Memory B cell (primary cell): ENCODE measurements at regions not wholly inside any gene's neighbourhood (a gene's known extent, or its start where the extent isn't known, plus 50 kb on each side); places are given as distances from the start of the nearest gene placed in this dataset.
A peak's percentile ranks its signal among the peaks of the same experiment; 100 is the strongest.
"Not testable (repeated sequence)": the region's sequence is repeated elsewhere in the genome, so short reads cannot be mapped to it uniquely, and the experiment has no call there.

Experiments used
- ATAC-seq: fragments of 150-1000 bp; cut with Tn5 transposase; 2 replicates; pipeline ENCODE4 v1.10.0; 2021; ENCODE audit warnings: low read depth, mild to moderate bottlenecking, moderate library complexity
- DNase-seq, 2 donors: peaks; one replicate each; pipeline ENCODE4 v3.0.0; 2022; ENCODE audit warnings: low spot score in 2 of 2
- H3K27ac Mint-ChIP-seq: one replicate; pipeline ENCODE4 v1.8.0; 2022; ENCODE audit warnings: mild to moderate bottlenecking, moderate library complexity, mixed read lengths
- H3K27me3 Mint-ChIP-seq: one replicate; pipeline ENCODE4 v1.8.0; 2022; ENCODE audit warnings: mixed read lengths
- H3K36me3 Mint-ChIP-seq: one replicate; pipeline ENCODE4 v1.8.0; 2022; ENCODE audit warnings: mild to moderate bottlenecking, mixed read lengths
- H3K4me1 Mint-ChIP-seq: one replicate; pipeline ENCODE4 v1.8.0; 2022; ENCODE audit warnings: mixed read lengths
- H3K4me3 Mint-ChIP-seq: one replicate; pipeline ENCODE4 v1.8.0; 2022; ENCODE audit warnings: mild to moderate bottlenecking, moderate library complexity, mixed read lengths
- H3K9me3 Mint-ChIP-seq: one replicate; pipeline ENCODE4 v1.8.0; 2022; ENCODE audit warnings: mixed read lengths

DNA sequence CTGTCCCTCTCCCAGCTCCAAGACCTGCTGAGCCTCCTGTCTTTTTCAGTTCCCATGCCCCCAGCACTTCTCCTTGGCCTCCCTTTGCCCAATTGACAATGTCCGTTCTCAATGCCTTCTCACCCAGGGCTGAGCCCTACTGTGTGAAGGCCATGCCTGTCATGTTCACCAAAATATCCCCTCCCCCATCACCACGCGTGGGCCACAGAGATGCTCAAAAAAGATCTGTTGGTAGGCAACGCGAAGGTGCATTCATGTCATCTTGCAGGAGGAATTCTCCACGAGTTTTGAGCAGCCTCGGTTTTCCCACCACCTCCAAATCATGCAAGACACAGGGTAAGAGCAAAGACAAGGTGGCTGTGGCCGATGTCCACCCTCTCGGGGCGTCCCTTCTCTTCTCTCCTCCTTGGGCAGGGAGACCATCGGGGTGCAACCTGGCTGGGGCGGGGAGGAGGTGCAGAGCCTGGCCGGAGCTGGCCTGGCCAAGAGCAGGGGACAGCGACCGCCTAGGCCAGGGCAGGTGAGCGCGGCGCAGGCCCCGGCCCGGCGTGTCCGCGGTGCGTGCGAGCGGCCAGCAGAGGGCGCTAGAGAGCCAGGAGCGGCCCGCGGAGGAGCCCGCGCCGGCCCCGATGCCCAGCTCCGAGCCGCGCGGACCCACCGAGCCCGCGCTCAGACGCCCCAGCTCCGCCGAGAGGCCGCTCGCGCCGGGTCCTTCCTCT lies 56.3 kb upstream of the KRTAP5-11 start:
- peak; percentile 58 to 81 for DNase-seq
- H3K4me3 Mint-ChIP-seq, result peak overlapping the region; percentile 72
- H3K27me3 Mint-ChIP-seq, result peaks cover 16% of the 10 kb centered on the region
- not testable (repeated sequence) for H3K9me3 Mint-ChIP-seq, ATAC-seq, H3K36me3 Mint-ChIP-seq, H3K4me1 Mint-ChIP-seq
- H3K27ac Mint-ChIP-seq, result peak overlapping the region; percentile 41

DNA sequence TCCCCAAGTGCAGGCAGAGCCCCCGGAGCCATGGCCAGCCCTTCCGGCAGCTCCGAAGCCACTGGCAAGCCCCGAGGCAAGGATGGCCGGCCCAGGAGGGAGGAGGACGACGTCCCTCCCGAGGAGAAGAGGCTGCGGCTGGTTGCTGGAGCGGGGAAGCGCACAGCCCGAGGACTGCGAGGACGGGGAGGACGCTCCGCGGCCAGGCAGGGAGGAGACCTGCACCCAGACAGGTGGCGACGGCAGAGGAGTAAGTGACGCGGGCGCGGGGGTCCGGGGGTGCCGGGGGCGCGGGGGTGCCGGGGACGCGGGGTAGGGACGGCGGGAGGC lies 56.8 kb upstream of the KRTAP5-11 start:
- not testable (repeated sequence) for H3K9me3 Mint-ChIP-seq, H3K27ac Mint-ChIP-seq, DNase-seq, ATAC-seq, H3K4me1 Mint-ChIP-seq, H3K36me3 Mint-ChIP-seq
- H3K27me3 Mint-ChIP-seq, result peaks cover 16% of the 10 kb centered on the region
- peak overlapping the region; percentile 61 for H3K4me3 Mint-ChIP-seq

DNA sequence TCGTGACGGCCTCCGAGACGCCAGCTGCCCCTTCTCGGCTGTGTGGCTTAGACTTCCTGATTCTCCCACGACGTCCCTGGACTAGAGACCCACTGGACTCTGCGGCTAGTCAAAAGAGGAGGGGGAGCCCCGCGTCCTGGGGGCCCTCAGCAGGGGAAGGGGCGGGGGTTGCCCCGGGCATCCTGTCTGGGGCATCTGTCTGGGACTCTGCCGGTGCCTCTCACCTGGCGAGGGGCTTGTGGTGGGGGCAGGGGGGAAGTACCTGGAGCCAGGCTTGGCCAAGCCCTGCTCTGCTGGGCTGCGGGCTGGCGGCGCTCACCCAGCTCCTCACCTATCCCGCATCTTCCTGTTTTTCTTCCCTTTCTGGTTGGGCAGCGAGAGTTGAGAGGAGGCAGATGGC lies 57.2 kb upstream of the KRTAP5-11 start:
- Mint-ChIP-seq H3K27me3 (peaks cover 20% of the 10 kb centered on the region), H3K4me3 (peak overlapping the region; percentile 62)
- not testable (repeated sequence) for DNase-seq, ATAC-seq, H3K9me3 Mint-ChIP-seq, H3K4me1 Mint-ChIP-seq, H3K36me3 Mint-ChIP-seq, H3K27ac Mint-ChIP-seq

DNA sequence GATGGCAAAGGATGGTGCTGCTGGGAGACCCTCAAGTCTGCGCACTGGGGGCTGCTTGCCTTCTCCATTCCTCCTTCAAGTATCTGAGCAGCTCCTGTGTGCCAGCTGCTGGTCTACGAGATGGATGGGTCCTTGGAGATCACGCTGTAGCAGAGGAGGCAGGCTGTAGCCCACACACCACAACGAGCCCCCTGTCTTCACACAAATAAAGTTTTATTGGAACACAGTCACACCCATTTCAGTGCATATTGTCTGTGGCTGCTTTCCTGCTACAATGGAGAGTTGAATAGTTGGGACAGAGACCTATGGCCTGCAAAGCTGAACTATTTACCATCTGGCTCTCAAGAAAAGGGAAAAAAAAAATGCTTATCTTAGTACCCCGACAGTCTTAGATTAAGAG lies 64.4 kb upstream of the KRTAP5-11 start:
- ATAC-seq, DNase-seq, H3K4me3 Mint-ChIP-seq, H3K36me3 Mint-ChIP-seq, H3K9me3 Mint-ChIP-seq, H3K27ac Mint-ChIP-seq, H3K4me1 Mint-ChIP-seq, H3K27me3 Mint-ChIP-seq: not testable (repeated sequence)

DNA sequence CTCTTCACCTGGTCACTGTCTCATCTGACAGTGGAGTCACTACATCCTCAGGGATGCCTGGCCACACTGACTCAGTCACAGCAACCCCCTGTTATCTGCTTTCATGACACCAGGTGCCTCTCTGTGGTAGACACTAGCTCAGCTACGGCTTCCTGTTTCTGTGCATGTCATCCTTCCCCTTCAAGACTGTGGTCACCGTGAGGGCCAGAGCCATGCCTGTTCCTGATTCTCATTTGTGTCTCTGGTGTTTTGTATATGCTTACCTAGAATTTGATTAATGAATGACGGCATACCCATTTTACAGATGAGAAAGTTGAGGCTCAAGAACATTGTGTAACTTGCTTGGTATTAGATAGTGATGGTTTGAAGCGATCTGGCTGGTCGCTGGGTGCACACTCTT lies 70.3 kb upstream of the KRTAP5-11 start:
- not testable (repeated sequence) for ATAC-seq, H3K9me3 Mint-ChIP-seq, H3K27me3 Mint-ChIP-seq, DNase-seq, H3K27ac Mint-ChIP-seq, H3K4me1 Mint-ChIP-seq, H3K36me3 Mint-ChIP-seq, H3K4me3 Mint-ChIP-seq

DNA sequence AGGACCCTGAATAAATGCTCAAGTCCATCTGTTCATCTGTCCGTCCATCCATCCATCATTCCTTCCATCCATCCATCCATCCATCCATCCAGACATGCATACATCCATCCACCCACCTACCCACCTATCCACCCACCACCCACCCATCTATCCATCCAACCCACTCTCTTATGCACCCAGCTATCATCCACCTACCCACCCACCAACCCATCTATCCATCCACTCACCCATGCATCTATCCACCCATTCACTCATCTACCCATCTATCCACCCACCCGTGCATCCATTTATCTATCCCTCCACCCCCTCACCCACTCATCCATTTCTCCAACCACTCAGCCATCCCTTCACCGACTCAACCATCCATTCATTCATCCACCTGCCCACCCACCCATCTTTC lies 71.7 kb upstream of the KRTAP5-11 start:
- not testable (repeated sequence) for ATAC-seq, DNase-seq, H3K9me3 Mint-ChIP-seq, H3K4me3 Mint-ChIP-seq, H3K27me3 Mint-ChIP-seq, H3K27ac Mint-ChIP-seq, H3K36me3 Mint-ChIP-seq, H3K4me1 Mint-ChIP-seq

DNA sequence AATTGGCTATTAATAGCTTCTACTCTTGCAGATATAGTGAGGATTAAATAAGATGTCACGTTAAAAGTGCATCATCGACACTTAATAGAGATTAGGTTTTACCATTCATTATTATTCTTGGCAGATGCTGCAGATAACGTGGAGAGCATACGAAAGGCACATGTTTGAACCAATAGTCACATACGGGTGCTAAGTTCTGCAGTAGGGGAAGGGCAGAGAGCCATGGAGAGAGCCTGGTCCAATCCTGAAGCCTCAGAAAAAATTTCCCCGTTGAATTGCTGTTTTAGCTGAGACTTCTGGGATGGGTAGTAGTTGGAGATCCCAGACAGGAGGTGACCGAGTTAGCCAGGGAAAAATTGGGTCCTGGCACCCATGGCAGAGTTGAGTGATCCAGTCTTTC lies 72.4 kb upstream of the KRTAP5-11 start:
- H3K27ac Mint-ChIP-seq, H3K27me3 Mint-ChIP-seq, H3K4me3 Mint-ChIP-seq, DNase-seq, H3K9me3 Mint-ChIP-seq, H3K4me1 Mint-ChIP-seq, H3K36me3 Mint-ChIP-seq, ATAC-seq: not testable (repeated sequence)

DNA sequence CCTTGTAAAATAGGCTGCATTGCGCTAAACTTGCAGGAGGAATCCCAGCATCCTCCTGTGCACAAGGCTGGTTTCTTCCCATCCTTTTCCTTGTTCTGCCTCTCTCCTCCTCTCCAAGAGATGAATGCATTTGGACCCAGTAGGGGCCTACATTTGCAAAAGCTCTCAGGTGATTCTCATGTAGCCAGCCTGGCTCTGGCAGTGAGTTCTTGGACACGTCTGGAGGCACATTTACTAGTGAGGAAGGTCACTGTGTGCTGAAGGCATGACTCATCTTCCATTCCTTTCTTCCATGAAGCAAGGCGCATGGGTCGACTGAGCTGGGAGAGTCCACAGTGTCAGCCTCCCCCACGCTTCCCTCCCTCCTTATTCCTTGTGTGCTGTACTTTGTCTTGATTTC lies 73.8 kb upstream of the KRTAP5-11 start:
- not testable (repeated sequence) for H3K4me1 Mint-ChIP-seq, H3K27ac Mint-ChIP-seq, DNase-seq, ATAC-seq, H3K27me3 Mint-ChIP-seq, H3K4me3 Mint-ChIP-seq, H3K9me3 Mint-ChIP-seq, H3K36me3 Mint-ChIP-seq

DNA sequence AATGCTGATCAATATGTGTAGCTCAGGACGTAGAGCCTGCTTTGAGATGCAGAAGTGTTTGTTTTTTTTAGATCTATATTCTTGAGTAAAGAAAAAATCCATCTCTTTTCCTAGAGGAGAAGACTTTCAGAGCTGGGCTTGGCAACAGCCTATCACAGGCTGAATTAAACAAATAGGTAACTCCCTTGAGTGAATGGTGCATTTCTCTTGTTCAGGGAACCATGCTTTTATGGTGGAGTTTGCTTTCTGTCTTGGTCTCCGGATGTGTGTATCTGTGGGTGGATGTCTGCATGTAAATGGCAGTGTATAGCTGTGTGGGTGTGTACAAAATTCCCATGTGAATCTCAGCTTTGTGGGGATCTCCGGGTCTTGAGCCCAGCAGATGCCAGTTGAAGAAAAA lies 82.3 kb upstream of the KRTAP5-11 start:
- not testable (repeated sequence) for H3K36me3 Mint-ChIP-seq, H3K27ac Mint-ChIP-seq, ATAC-seq, H3K4me3 Mint-ChIP-seq, H3K4me1 Mint-ChIP-seq, H3K9me3 Mint-ChIP-seq, DNase-seq
- peaks cover 12% of the 10 kb centered on the region for H3K27me3 Mint-ChIP-seq

DNA sequence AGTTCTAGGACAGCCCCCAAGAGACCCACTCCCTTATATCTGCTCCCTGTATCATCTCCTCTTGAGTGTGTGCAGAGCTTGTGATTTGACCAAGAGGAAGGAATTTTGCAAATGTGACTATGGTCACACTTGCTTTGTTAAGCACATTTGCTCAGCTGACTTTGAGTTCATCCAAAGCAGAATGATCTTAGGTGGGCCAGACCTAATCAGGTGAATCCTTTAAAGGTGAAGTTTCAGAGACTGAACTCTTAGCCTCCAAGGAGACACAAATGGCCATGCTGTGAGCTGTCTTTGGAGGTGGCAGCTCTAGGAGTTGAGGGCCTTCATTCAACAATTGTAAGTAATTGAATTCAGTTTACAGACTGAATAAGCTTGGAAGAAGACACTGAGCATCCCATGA lies 115.4 kb upstream of the KRTAP5-11 start:
- not testable (repeated sequence) for H3K27me3 Mint-ChIP-seq, H3K4me3 Mint-ChIP-seq, DNase-seq, H3K4me1 Mint-ChIP-seq, H3K36me3 Mint-ChIP-seq, H3K27ac Mint-ChIP-seq, H3K9me3 Mint-ChIP-seq, ATAC-seq

DNA sequence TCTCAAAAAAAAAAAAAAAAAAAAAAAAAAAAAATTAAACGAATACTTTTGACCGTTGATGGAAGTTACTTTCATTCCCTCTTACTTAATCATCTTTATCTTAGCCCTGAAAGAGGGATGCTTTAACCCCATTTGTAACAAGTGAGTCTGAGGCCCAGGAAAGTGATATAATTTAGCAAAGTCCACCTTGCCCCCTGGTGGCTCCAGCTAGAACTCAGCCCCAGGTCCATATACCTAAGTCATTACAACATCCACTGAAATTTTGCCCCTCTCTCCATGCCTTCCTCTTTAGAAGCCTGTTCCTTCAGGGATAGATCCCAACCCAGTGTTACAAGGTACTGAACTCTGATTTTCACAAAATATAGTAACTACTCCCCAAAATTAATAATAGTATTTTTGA lies 116.3 kb upstream of the KRTAP5-11 start:
- not testable (repeated sequence) for ATAC-seq, H3K36me3 Mint-ChIP-seq, H3K27me3 Mint-ChIP-seq, H3K27ac Mint-ChIP-seq, H3K4me3 Mint-ChIP-seq, H3K9me3 Mint-ChIP-seq, H3K4me1 Mint-ChIP-seq, DNase-seq

DNA sequence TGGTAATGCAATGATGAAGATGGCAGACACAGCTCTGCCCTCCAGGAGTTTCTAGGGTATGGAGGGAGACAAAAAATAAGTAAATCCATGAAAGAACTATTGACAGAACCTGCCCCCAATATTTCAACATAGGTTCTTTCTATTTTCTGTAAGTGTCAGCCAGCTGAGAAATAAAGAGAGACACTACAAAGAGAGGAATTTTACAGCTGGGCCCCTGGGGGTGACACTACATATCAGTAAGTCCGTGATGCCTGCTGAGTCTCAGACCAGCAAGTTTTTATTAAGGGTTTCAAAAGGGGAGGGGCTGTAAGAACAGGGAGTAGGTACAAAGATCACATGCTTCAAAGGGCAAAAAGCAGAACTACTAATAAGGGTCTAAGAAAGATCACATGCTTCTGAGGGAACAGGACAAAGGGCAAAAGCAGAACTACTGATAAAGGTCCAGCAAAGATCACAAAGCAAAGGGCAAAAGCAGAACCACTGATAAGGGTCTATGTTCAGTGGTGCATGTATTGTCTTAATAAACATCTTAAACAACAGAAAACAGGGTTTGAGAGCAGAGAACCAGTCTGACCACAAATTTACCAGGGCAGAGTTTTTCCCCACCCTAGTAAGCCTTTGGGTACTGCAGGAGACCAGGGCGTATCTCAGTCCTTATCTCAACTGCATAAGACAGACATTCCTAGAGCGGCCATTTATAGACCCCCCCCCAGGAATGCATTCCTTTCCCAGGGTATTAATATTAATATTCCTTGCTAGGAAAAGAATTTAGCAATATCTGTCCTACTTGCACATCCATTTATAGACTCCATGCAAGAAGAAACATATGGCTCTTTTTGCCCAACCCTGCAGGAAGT lies 119.0 kb upstream of the KRTAP5-11 start:
- H3K4me1 Mint-ChIP-seq, H3K27me3 Mint-ChIP-seq, H3K9me3 Mint-ChIP-seq, H3K27ac Mint-ChIP-seq, H3K4me3 Mint-ChIP-seq, DNase-seq, ATAC-seq, H3K36me3 Mint-ChIP-seq: not testable (repeated sequence)

DNA sequence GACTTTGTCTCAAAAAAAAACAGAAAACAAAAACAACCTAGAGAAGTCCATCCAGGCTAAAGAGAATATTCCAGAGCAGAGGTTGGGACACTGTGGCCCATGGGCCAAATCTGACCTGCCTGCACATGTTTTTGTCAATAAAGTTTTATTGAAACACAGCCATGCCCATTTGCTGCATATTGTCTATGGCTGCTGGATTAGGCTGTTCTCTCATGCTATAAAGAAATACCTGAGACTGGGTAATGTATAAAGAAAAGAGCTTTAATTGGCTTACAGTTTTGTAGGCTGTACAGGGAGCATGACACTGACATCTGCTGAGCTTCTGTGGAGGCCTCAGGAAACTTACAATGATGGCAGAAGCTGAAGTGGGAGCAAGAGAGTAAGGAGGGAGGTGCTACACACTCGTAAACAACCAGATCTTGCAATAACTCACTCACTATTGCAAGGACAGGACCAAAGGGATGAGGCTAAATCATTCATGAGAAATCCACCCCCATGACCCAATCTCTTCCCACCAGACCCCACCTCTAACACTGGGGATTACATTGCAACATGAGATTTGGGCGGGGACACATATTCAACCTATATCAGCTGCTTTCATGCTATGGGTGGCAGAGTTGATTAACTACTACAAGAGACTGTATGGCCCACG lies 122.5 kb upstream of the KRTAP5-11 start:
- not testable (repeated sequence) for H3K9me3 Mint-ChIP-seq, H3K27me3 Mint-ChIP-seq, H3K27ac Mint-ChIP-seq, H3K4me3 Mint-ChIP-seq, ATAC-seq, H3K4me1 Mint-ChIP-seq, DNase-seq, H3K36me3 Mint-ChIP-seq

DNA sequence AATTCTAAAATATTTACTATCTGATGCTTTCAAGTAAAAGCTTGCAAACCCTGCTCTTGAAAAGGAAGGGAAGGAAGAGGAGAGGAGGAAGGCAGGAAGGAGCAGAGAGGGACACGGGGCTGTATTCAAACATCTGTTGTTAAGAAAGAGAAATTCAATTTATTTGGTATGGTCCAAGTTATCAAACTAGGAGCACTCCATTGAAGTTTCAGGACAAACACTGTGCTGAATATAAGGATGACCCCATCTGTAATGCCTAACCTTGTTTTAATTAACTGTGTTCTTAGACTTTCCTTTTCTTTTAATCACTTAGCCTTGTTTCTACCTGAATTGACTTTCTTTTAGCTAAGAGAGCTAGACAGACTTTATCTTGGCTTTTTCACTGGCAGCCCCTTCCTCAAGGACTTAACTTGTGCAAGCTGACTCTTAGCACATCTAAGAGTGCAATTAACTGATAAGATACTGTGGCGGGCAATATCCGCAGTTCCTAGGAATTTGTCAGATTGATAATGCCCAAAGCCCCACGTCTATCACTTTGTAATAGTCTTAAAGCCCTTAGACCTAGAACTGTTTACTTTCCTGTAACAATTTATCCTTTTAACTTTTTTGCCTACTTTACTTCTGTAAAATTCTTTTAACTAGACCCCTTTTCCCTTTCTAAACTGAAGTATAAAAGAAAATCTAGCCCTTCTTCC lies 123.2 kb upstream of the KRTAP5-11 start:
- H3K4me1 Mint-ChIP-seq, H3K4me3 Mint-ChIP-seq, H3K36me3 Mint-ChIP-seq, H3K27ac Mint-ChIP-seq, H3K27me3 Mint-ChIP-seq, DNase-seq, H3K9me3 Mint-ChIP-seq, ATAC-seq: not testable (repeated sequence)
